HG03457 (cell line): ENCODE measurements at regions not wholly inside any gene's neighbourhood (a gene's known extent, or its start where the extent isn't known, plus 50 kb on each side); places are given as distances from the start of the nearest gene placed in this dataset.
"Not testable (repeated sequence)": the region's sequence is repeated elsewhere in the genome, so short reads cannot be mapped to it uniquely, and the experiment has no call there.

ENCODE experiments used
- ATAC-seq: cut with Tn5 transposase; IDR thresholded peaks from one replicate; pipeline ENCODE4 v1.9.1; 2021; ENCODE audit warnings: moderate number of reproducible peaks; ENCODE audit not compliant: unreplicated experiment

- ATAC-seq: not testable (repeated sequence)
Measured at GRCh38 chr16:16448423-16448822, 69.5 kb downstream of the NPIPA7 start.

DNA sequence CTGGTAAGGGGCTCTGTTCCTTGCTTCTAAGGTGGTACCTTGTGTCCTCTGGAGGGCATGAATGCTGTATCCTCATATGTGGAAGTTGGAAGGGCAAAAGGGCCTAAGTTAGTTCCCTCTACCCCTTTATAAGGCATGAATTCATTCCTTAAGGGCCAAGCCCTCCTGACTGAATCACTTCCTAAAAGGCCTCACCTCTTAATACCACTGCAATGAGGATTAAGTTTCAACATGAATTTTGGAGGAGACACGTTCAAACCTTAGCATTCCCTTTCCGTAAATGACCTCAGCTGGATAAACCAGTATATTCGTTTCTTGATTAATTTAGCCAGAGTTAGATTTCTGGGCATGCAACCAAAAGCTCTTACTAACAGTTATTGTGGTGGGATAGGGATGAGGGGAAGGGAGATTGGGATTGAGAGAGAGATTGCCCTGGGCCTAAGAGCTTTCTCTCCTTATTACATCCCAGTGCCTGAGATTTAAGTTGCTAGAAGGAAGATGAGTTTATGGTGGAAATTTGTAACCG, 70.8 kb downstream of the NPIPA7 start:
- ATAC-seq: not testable (repeated sequence)

DNA sequence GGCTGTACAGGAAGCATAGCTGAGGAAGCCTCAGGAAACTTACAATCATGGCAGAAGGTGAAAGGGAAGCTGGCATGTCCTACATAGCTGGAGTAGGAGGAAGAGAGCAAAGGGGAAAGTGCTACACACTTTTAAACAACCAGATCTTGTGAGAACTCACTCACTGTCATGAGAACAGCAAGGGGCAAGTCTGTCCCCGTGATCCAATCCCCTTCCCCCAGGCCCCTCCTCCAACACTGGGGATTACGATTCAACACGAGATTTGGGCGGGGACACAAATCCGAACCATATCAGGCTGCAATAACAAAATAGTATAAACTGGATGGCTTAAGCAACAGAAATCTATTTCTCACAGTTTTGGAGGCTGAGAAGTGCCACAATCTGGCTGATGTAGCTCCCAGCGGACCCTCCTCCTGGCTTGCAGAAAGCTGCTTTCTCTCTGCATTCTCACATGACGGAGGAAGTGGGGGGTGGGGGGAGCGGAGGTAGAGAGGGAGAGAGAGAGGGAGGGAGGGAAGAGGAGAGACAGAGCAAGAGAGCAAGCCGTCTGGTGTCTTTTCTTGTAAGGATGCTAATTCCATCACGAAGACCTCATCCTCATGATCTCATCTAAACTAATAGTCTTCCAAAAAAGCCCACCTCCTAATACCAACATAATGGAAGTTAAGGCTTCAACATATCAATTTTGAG, 72.9 kb downstream of the NPIPA7 start:
- ATAC-seq: not testable (repeated sequence)

GRCh38 chr16:16458579-16458978, 79.6 kb downstream of the NPIPA7 start:
- not testable (repeated sequence) for ATAC-seq

- ATAC-seq: not testable (repeated sequence)
Measured at GRCh38 chr16:16463792-16464191, 84.9 kb downstream of the NPIPA7 start.

DNA sequence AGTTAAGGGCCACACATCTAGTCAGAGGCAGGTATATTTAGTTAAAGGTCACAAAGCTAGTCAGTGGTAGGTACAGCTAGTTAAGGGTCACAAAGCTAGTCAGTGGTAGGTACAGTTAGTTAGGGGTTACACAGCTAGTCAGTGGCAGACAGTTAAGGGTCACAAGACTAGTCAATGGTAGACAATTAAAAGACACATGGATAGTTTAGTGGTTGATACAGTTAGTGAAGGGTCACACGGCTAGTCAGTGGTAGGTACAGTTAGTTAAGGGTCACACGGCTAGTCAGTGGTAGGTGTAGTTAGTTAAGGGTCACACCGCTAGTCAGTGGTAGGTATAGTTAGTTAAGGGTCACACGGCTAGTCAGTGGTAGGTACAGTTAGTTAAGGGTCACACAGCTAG, 110.0 kb downstream of the NPIPA7 start:
- not testable (repeated sequence) for ATAC-seq

DNA sequence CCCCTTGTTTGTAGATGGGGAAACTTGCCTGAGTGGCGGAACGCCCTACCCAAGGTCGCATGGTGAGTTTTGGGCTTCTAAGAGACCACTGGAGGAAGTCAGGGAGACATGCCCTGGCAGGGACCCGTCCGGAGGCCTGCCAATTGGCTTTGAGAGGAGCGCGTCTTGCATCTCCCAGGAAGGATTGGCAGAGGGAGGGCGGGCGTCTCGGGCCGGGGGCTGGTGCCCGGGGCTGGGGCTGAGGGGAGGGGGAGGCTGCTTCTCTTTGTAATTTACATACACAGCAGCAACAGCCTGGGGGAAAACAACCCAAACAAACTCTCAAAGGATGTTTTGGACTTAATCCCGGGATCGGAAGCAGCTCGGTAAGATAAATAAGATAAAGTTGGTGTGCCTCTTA, 110.5 kb downstream of the NPIPA7 start:
- ATAC-seq: not testable (repeated sequence)

- ATAC-seq: not testable (repeated sequence)
Measured at GRCh38 chr16:16494114-16494513, 115.2 kb downstream of the NPIPA7 start.

DNA sequence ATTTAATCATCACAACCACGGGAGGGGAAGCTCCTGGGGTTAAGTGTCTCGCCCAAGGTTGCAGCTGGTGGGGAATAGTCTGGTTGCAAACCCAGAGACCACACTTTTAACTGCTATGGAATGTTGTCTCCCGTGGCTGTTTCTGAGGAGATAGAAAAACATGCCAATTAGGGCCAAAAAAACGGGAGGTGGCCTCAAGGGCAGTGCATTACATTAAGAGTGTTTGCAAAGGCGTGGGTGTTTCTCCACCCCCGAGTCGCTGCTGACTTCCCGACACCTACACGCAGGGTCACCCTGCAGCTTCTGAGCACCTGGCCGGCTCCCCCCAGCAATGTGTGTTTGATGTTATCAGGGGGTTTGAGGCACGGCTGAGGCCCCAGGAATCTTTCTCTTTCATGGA, 116.1 kb downstream of the NPIPA7 start:
- ATAC-seq: not testable (repeated sequence)

DNA sequence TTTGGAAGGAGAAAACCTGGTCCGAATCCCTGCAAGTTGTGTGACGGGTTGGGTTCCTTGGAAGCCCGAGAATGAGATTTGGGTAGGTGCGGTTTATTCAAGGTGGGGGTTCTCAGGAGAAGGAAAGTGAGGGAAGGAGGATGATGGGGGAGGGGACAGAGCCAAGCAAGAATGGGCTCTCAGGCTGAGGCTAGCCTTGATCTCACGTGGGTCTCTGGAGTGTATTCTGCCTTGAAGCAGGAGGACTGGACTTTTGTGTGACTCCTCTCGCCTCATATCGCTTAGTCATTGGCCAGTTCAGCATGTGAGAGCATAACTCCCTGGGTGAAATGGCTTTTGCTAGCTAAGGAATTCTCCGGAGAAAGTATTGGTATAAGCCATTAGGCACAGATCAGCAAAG, 120.9 kb downstream of the NPIPA7 start:
- not testable (repeated sequence) for ATAC-seq

GRCh38 chr16:16507041-16507440, 128.1 kb downstream of the NPIPA7 start:
- not testable (repeated sequence) for ATAC-seq

- ATAC-seq: not testable (repeated sequence)
Measured at GRCh38 chr16:16508344-16508743, 129.4 kb downstream of the NPIPA7 start.

GRCh38 chr16:16519395-16519794, 140.5 kb downstream of the NPIPA7 start:
- not testable (repeated sequence) for ATAC-seq

DNA sequence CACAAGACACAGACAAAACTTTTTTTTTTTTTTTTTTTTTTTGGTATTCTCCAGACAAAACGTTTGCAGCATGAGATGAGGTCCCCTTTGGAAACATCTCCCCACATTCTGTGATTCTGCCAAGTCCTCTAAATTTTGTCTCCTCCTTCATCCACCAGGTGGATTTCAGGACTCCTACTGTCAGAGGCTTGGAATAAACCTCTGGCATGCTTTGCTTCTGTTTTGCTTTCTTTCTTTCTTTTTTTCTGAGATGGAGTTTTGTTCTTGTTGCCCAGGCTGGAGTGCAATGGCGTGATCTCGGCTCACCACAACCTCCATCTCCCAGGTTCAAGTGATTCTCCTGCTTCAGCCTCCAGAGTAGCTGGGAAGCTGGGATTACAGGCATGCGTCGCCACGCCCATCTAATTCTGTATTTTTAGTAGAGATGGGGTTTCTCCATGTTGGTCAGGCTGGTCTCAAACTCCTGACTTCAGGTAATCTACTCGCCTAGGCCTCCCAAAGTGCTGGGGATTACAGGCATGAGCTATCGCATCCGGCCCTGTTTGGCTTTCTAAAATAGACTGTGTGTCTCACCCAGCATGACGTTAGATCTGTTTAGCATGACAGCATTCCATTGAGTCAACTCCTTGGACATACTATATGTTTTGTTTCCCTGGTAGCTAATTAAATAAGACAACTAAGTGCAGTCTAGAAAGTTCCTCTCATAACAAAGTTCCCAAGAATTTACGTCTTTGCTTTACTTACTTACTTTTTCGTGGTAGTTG, 142.5 kb downstream of the NPIPA7 start:
- ATAC-seq: not testable (repeated sequence)

GRCh38 chr16:16526998-16527397, 148.1 kb downstream of the NPIPA7 start:
- not testable (repeated sequence) for ATAC-seq

DNA sequence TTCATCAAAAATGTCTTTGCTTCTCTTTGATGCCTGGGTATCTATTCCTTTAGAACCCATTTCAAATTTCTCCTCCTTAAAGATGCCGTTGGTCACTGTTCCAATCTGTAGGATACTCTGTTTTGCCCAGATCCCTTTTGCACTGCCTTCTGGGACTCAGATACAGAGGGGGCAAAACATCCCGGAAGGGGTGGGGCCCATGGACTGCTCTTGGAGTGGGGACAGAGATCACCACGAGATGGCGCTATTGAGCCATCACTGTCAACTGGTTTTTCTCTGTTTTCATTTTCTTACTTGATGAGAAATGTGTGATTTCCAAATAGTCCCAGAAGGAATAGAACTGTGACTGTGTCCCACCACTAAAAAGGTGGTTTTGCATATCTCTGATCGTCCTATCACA, 151.8 kb downstream of the NPIPA7 start:
- not testable (repeated sequence) for ATAC-seq

DNA sequence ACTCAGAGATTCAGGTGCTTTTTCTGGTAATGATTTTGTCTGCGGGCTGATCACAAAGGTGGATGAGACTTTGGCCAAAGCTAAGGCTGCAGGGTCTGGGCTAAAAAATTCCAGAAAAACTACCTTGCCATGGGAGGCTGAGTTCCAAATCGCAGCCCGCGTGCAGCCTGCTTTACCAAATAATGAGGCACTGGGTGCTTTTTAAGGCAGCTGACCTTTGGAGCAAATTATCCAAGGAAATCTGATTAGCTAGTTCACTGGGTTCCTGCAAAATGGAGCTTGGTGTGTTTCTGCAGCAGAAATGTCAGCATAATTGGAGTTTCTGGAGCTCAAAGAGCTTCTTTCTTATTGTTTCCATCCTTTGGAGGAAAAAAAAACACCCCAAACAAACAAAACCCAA, 156.6 kb downstream of the NPIPA7 start:
- not testable (repeated sequence) for ATAC-seq

DNA sequence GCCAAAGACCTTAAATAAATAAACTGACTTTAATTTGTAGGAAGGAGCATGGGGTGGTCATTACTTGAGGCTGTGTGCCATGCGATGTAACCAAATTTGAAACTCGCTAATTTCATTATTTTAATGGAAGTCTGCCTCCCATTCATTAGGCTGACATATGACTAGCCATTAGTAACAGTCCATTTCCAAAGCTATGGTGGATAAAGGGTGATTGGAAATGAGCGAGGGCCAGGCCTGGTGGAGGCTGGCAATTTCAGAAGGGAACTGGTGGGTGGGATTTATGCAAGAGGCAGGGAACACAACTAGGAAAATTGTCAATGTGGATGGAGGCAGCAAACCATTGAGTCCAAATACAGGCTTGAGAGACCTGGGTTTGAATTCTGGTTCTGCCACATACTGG, 157.2 kb downstream of the NPIPA7 start:
- ATAC-seq: not testable (repeated sequence)

- not testable (repeated sequence) for ATAC-seq
Measured at GRCh38 chr16:16549710-16550109, 170.8 kb downstream of the NPIPA7 start.

GRCh38 chr16:16550824-16551223, 171.9 kb downstream of the NPIPA7 start:
- not testable (repeated sequence) for ATAC-seq

DNA sequence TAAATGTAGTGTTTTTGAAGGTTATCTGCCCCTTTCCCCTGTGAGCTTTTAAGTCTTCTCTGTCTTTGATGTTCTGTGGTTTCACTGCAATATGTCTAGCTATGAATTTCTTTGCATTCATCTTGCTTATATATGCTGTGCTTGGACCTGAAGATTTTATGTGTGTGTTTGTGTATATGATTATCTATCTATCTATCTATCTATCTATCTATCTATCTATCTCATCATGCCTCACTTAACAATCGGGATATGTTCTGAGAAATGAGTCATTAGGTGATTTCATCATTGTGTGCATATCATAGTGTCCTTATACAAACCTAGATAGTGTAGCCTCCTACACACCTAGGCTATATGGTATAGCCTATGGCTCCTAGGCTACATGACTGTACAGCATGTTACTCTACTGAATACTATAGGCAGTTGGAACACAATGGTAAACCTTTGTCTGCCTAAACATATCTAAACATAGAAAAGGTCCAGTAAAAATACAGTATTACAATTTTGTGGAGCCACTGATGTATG, 173.9 kb downstream of the NPIPA7 start:
- ATAC-seq: not testable (repeated sequence)
